Glutamatergic neuron (in vitro differentiated cells): ENCODE measurements at regions not wholly inside any gene's neighbourhood (a gene's known extent, or its start where the extent isn't known, plus 50 kb on each side); places are given as distances from the start of the nearest gene placed in this dataset.

Experiments
- DNase-seq: peaks from one replicate; pipeline ENCODE4 v3.0.0; 2022
- H3K27ac Mint-ChIP-seq: one replicate; pipeline ENCODE4 v1.8.0; 2020; ENCODE audit warnings: mild to moderate bottlenecking, mixed read lengths, inconsistent platforms; ENCODE audit not compliant: unreplicated experiment
- H3K27me3 Mint-ChIP-seq: one replicate; pipeline ENCODE4 v1.8.0; 2020; ENCODE audit warnings: mild to moderate bottlenecking, moderate library complexity, mixed read lengths, inconsistent platforms; ENCODE audit not compliant: unreplicated experiment
- H3K36me3 Mint-ChIP-seq: one replicate; pipeline ENCODE4 v1.8.0; 2020; ENCODE audit warnings: mild to moderate bottlenecking, mixed read lengths, inconsistent platforms; ENCODE audit not compliant: unreplicated experiment
- H3K4me1 Mint-ChIP-seq: one replicate; pipeline ENCODE4 v1.8.0; 2020; ENCODE audit warnings: mild to moderate bottlenecking, low read depth, mixed read lengths, inconsistent platforms; ENCODE audit not compliant: unreplicated experiment
- H3K4me3 Mint-ChIP-seq: one replicate; pipeline ENCODE4 v1.8.0; 2020; ENCODE audit warnings: mild to moderate bottlenecking, mixed read lengths, inconsistent platforms; ENCODE audit not compliant: unreplicated experiment
- H3K9me3 Mint-ChIP-seq: one replicate; pipeline ENCODE4 v1.8.0; 2020; ENCODE audit warnings: mild to moderate bottlenecking, moderate library complexity, mixed read lengths, inconsistent platforms; ENCODE audit not compliant: unreplicated experiment
- TF ChIP-seq, protein P1 (sequence below): fragments of 200-600 bp; sonication (generic); IDR thresholded peaks from one replicate; pipeline ENCODE4 v1.5.0; 2021; ENCODE audit not compliant: partially characterized antibody, unreplicated experiment

DNA sequence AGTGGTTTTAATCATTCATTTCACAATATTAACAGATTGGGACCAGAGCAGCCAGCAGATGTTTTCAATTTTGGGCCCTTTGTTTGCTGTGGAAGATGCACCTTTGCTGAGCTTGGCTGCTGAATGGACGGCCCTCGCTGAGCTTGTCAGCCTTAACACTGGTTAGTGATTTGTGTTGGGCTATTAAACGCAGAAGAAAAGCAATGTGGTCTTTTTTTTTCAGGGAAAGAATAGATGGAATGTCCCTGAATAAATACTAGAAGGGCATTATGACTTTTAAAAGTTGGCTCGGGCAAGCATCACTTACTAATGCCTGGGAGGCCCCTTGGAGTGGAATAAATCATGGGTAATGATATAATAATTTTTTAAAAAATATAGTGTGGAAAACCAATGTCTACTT lies 297.0 kb downstream of the MAP2K6 start:
- H3K4me1 Mint-ChIP-seq: no peaks in the 10 kb centered on the region
- TF ChIP-seq, protein P1, sequence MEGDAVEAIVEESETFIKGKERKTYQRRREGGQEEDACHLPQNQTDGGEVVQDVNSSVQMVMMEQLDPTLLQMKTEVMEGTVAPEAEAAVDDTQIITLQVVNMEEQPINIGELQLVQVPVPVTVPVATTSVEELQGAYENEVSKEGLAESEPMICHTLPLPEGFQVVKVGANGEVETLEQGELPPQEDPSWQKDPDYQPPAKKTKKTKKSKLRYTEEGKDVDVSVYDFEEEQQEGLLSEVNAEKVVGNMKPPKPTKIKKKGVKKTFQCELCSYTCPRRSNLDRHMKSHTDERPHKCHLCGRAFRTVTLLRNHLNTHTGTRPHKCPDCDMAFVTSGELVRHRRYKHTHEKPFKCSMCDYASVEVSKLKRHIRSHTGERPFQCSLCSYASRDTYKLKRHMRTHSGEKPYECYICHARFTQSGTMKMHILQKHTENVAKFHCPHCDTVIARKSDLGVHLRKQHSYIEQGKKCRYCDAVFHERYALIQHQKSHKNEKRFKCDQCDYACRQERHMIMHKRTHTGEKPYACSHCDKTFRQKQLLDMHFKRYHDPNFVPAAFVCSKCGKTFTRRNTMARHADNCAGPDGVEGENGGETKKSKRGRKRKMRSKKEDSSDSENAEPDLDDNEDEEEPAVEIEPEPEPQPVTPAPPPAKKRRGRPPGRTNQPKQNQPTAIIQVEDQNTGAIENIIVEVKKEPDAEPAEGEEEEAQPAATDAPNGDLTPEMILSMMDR: no peak
- H3K9me3 Mint-ChIP-seq: no peaks in the 10 kb centered on the region
- no peak overlapping the region for H3K27ac Mint-ChIP-seq
- no peaks in the 10 kb centered on the region for H3K27me3 Mint-ChIP-seq
- H3K4me3 Mint-ChIP-seq: no peak overlapping the region
- DNase-seq: no peak
- H3K36me3 Mint-ChIP-seq: no peaks in the 10 kb centered on the region

DNA sequence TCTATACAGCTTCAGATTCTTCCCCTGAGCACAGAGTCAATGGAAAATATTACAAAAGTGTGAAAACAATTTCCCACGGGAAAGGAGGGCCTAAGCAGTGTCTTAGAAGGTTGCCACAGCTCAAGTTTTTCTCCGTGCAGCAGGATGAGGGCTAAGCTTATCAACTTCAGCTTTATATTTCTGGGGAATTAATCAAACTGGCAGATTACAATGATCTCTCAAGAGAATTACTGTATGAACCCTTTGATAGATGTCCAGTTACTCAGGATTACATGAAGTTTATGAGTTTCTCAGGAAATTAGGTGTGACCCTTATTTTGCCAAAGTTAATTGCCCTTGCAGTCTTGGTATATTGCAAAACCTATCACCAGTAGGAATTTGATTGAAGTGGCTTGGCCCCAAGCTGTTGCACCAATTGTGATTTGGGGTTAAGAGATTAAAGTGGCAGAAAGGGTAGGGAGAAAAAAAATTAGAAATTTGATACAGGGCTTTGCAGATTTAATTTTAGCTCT lies 298.4 kb downstream of the MAP2K6 start:
- TF ChIP-seq, protein P1: no peak
- DNase-seq: no peak
- Mint-ChIP-seq H3K36me3 (no peaks in the 10 kb centered on the region), H3K4me3 (no peak overlapping the region), H3K4me1 (no peaks in the 10 kb centered on the region), H3K27ac (no peak overlapping the region), H3K27me3 (peaks cover 1% of the 10 kb centered on the region), H3K9me3 (no peaks in the 10 kb centered on the region)

DNA sequence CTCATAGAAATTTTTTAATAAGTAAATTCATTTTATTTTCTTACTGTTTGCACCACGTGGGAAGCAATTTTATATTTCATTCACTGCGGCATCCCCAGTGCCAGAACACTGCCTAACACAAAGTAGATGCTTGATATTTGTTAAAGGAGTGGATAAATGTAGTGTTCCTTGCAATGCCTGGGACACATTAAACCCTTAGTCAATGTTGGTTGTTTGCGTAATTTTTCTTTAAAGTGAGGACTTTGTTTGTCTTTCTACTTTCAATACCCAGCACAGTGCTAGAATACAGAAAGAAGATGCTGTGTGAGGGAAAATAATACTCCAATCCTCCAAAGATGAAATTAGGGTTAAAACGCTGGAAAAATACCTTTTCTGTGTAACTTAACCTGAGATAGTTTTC lies 299.3 kb downstream of the MAP2K6 start:
- H3K9me3 Mint-ChIP-seq: no peaks in the 10 kb centered on the region
- H3K27ac Mint-ChIP-seq: no peak overlapping the region
- H3K36me3 Mint-ChIP-seq: no peaks in the 10 kb centered on the region
- no peak for DNase-seq
- H3K4me3 Mint-ChIP-seq: no peak overlapping the region
- peaks cover 1% of the 10 kb centered on the region for H3K27me3 Mint-ChIP-seq
- no peaks in the 10 kb centered on the region for H3K4me1 Mint-ChIP-seq
- TF ChIP-seq, protein P1: no peak

DNA sequence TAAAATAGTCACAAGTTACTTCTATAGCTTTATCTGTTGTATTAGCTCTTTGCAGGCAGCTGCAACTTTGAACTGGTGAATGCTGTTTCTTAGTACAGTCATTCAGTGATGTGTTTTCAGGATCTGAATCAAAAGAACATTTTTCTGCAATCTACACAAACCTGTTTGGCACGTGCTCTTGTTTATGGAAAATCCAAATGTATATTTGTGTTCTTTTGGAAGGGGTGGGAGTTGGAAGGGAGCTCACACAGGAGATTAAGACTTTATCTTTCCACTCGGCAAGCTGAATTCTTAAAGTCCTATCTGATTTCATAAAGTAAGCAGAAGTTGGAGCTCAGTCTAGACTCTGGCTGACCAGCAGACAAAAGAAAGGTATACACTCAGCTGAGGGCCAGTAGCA lies 300.2 kb downstream of the MAP2K6 start:
- Mint-ChIP-seq H3K27ac (no peak overlapping the region), H3K4me3 (no peak overlapping the region), H3K4me1 (no peaks in the 10 kb centered on the region), H3K36me3 (no peaks in the 10 kb centered on the region), H3K9me3 (no peaks in the 10 kb centered on the region), H3K27me3 (peaks cover 1% of the 10 kb centered on the region)
- DNase-seq: no peak
- TF ChIP-seq, protein P1: no peak

DNA sequence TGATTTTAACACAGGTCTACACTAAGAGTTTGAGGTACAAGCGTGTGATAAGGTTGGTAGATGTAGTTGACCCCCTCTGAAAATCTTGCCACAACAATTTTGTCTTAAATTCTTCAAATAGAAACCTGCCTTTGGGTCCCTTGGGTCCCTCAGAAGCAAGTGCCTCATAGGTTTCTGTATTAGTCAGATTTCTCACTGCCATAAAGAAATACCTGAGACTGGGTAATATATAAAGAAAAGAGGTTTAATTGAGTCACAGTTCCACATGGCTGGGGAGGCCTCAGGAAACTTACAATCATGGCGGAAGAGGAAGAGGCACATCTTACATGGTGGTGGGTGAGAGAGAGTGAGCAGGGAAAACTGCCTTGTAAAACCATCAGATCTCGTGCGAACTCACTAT lies 301.2 kb downstream of the MAP2K6 start:
- Mint-ChIP-seq H3K4me3 (no peak overlapping the region), H3K27ac (no peak overlapping the region), H3K27me3 (peaks cover 1% of the 10 kb centered on the region), H3K4me1 (no peaks in the 10 kb centered on the region), H3K9me3 (no peaks in the 10 kb centered on the region), H3K36me3 (no peaks in the 10 kb centered on the region)
- TF ChIP-seq, protein P1: no peak
- DNase-seq: no peak
